D721Med (cell line): ENCODE measurements at regions not wholly inside any gene's neighbourhood (a gene's known extent, or its start where the extent isn't known, plus 50 kb on each side); places are given as distances from the start of the nearest gene placed in this dataset.

Experiments
- DNase-seq: peaks from one replicate; pipeline ENCODE4 v3.0.0; 2011; ENCODE audit warnings: low spot score; ENCODE audit not compliant: insufficient read length
- FAIRE-seq: peaks from 2 replicates; lab custom pipeline; 2011; peaks lifted over from hg19 to GRCh38; lab: Jason Lieb, UNC
- TF ChIP-seq, protein P1 (sequence below): IDR thresholded peaks from 2 replicates; pipeline ENCODE4 v1.5.1; 2012; ENCODE audit warnings: mild to moderate bottlenecking, control low read depth; ENCODE audit not compliant: insufficient read depth; ENCODE audit errors: missing control alignments

GRCh38 chr1:87588495-87588894 lies 259.8 kb downstream of the LMO4 start:
- FAIRE-seq (no peak), DNase-seq (no peak)
- TF ChIP-seq, protein P1, sequence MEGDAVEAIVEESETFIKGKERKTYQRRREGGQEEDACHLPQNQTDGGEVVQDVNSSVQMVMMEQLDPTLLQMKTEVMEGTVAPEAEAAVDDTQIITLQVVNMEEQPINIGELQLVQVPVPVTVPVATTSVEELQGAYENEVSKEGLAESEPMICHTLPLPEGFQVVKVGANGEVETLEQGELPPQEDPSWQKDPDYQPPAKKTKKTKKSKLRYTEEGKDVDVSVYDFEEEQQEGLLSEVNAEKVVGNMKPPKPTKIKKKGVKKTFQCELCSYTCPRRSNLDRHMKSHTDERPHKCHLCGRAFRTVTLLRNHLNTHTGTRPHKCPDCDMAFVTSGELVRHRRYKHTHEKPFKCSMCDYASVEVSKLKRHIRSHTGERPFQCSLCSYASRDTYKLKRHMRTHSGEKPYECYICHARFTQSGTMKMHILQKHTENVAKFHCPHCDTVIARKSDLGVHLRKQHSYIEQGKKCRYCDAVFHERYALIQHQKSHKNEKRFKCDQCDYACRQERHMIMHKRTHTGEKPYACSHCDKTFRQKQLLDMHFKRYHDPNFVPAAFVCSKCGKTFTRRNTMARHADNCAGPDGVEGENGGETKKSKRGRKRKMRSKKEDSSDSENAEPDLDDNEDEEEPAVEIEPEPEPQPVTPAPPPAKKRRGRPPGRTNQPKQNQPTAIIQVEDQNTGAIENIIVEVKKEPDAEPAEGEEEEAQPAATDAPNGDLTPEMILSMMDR = no peak

GRCh38 chr1:87591492-87591891 lies 262.8 kb downstream of the LMO4 start:
- FAIRE-seq (no peak), DNase-seq (no peak)
- TF ChIP-seq, protein P1 = no peak

DNA sequence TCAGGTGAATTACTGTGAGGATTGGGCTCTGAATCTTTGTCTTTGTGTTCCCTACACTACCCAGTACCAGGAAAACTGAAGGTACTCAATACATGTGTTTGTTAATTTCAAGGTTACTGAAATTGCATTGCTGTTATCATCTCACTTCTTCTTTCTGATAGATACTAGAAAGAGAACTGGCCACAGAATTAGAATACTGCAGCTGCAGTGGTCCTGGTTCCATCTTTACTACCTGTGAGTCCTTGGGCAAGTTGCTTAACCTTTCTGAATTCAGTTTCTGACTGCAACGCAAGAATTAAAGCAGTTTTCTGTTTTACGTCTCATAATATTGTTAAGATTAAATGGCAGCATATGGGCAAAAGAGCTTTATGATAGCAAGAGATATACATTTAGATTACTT lies 263.5 kb downstream of the LMO4 start:
- FAIRE-seq = no peak
- DNase-seq = no peak
- TF ChIP-seq, protein P1 = no peak

DNA sequence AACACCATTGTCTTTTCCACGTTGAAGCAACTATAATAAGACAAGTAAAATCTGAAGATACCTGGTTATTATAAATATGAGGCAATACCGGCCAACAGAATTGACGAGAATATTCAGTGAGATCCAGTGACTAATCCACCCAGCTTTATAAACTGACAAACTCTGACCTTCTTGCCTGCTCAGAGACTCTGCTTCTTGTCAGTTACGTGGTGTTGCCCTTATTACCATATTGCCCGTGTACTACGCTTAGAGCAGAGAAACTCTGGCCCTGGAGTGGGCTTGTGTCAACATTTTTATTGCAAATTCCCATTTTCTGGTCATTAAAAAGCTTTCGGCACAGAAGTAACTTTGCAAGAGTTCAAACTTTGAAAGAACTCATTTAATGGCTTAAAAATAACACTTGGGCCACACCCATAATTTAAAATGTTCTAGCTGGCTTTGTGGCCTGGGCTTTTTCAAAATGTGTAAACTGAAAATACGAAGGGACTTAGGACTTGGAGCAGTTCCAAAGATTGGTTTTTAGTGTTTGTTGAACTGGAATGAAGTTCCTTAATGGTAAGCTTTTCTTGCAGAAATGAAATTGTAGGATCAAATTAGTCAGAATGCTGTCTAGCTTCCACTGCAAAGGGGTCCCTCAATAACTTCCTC lies 266.2 kb downstream of the LMO4 start:
- DNase-seq (no peak), FAIRE-seq (no peak)
- TF ChIP-seq, protein P1 = no peak

- FAIRE-seq (no peak), DNase-seq (no peak)
- TF ChIP-seq, protein P1 = no peak
These were observed 266.7 kb downstream of the LMO4 start for GRCh38 chr1:87595384-87595781.

DNA sequence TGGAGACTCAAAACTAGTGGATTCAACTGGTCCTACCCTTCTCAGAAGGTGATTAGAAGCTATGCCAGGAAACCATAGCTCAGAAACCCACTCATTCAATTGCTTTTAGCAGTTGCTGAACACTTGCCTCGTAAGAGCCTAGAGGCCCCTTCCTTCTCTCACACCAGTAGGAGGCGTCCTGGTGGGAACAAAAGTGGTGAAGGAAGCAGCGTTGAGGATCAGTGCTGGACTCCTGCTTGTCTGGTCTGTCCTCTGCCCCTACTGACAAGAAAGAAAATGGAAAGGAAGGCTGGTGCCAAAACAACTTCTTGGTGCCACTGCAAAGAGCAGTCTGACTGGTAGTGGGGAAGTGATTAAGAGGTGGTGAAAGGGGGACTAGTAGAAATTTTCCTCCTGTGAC lies 269.7 kb downstream of the LMO4 start:
- no peak for FAIRE-seq

GRCh38 chr1:87599569-87599968 lies 270.9 kb downstream of the LMO4 start:
- TF ChIP-seq, protein P1 = no peak
- DNase-seq (no peak), FAIRE-seq (no peak)

More for the DNA sequence above, 269.7 kb downstream of the LMO4 start:
- TF ChIP-seq, protein P1 = no peak
- no peak for DNase-seq
